Tibial nerve (tissue), 4 donors: ENCODE measurements at regions not wholly inside any gene's neighbourhood (a gene's known extent, or its start where the extent isn't known, plus 50 kb on each side); places are given as distances from the start of the nearest gene placed in this dataset.

Experiments used
- EP300 ChIP-seq, 2 donors: sonication (generic); formaldehyde crosslinking; IDR thresholded peaks; one replicate each; pipeline ENCODE4 v1.6.1; 2017; ENCODE audit warnings: antibody characterized with exemption in 2 of 2, mild to moderate bottlenecking in 1 of 2
- POLR2A ChIP-seq, 2 donors: fragments of 450-650 bp; IDR thresholded peaks; one replicate each; pipeline ENCODE4 v1.6.1; 2017; ENCODE audit warnings: antibody characterized with exemption in 2 of 2, mild to moderate bottlenecking in 2 of 2, moderate library complexity in 2 of 2
- TF ChIP-seq, protein P1 (sequence below), 5 experiments: fragments of 200-600 bp in 3 of 5; fragments of 450-650 bp in 2 of 5; sonication (generic) in 3 of 5; IDR thresholded peaks; one replicate each; pipeline ENCODE4 v1.5.1; 2016 to 2019; ENCODE audit warnings: antibody characterized with exemption in 5 of 5, mild to moderate bottlenecking in 3 of 5, moderate library complexity in 2 of 5

DNA sequence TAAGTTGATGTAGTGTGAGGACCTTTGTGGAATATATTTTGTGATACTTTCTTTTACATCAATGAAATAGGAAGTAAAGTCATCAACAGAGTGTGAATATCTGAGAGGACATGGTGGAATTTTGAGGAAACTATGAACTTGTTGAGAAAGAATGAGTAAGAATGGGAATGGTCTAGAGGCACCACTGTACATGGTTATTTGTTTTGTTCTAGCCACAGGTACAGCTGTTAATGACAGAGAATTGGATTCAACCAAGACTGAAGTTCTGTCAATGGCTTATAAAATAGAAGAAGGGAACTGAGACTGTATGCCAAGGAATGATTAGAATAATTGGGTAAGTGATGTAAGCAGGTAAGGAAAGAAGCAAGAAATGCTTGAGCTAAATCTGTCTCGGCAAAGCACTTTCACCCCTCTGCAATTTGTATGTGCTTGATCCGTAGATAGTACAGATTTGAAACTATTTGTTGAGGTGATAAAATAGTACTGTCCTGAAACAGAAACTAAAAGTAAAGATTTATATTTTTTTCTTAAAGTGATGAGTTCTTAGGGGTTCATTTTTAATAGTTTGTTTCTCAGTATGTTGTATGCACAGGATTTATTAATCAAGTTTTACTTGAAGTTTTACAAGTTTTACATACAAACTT lies 468.8 kb upstream of the SMC2 start:
- TF ChIP-seq, protein P1, sequence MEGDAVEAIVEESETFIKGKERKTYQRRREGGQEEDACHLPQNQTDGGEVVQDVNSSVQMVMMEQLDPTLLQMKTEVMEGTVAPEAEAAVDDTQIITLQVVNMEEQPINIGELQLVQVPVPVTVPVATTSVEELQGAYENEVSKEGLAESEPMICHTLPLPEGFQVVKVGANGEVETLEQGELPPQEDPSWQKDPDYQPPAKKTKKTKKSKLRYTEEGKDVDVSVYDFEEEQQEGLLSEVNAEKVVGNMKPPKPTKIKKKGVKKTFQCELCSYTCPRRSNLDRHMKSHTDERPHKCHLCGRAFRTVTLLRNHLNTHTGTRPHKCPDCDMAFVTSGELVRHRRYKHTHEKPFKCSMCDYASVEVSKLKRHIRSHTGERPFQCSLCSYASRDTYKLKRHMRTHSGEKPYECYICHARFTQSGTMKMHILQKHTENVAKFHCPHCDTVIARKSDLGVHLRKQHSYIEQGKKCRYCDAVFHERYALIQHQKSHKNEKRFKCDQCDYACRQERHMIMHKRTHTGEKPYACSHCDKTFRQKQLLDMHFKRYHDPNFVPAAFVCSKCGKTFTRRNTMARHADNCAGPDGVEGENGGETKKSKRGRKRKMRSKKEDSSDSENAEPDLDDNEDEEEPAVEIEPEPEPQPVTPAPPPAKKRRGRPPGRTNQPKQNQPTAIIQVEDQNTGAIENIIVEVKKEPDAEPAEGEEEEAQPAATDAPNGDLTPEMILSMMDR (IDR thresholded peaks at IDR 0.05): no peak
- TF ChIP-seq POLR2A (IDR thresholded peaks at IDR 0.05) (no peak), EP300 (IDR thresholded peaks at IDR 0.05) (no peak)
